ENCODE measurements at regions not wholly inside any gene's neighbourhood (a gene's known extent, or its start where the extent isn't known, plus 50 kb on each side); places are given as distances from the start of the nearest gene placed in this dataset.
"Not testable (repeated sequence)": the region's sequence is repeated elsewhere in the genome, so short reads cannot be mapped to it uniquely, and the experiment has no call there.

GRCh38 chr10:36499693-36500092 is 625.7 kb upstream of the ANKRD30A start:
- intact Hi-C loops (cut with micrococcal nuclease): no loop called here

DNA sequence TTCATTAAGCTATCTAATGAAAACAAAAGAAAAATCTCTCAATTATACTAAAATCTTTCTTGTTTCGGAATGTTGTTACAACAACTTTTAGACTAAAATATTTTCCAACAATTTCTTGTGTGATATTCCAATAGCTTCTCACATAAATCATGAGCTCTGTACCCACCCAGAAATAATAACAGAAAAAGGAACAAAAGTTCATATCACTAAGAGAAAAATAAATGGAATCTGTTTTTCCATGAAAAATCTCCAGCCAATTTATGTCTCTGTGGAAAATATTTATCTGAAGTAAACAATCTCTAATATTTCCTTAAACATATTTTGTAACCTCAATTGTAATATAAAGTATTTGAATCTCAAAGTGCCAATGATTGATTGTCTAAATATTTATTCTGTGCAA is 628.6 kb upstream of the ANKRD30A start:
- intact Hi-C loops (cut with micrococcal nuclease): no loop called here

GRCh38 chr10:36494371-36494770 is 631.0 kb upstream of the ANKRD30A start:
- intact Hi-C loops (cut with micrococcal nuclease): no loop called here

- intact Hi-C loops (cut with micrococcal nuclease): no loop called here
These were observed 631.9 kb upstream of the ANKRD30A start for GRCh38 chr10:36493516-36493880.

DNA sequence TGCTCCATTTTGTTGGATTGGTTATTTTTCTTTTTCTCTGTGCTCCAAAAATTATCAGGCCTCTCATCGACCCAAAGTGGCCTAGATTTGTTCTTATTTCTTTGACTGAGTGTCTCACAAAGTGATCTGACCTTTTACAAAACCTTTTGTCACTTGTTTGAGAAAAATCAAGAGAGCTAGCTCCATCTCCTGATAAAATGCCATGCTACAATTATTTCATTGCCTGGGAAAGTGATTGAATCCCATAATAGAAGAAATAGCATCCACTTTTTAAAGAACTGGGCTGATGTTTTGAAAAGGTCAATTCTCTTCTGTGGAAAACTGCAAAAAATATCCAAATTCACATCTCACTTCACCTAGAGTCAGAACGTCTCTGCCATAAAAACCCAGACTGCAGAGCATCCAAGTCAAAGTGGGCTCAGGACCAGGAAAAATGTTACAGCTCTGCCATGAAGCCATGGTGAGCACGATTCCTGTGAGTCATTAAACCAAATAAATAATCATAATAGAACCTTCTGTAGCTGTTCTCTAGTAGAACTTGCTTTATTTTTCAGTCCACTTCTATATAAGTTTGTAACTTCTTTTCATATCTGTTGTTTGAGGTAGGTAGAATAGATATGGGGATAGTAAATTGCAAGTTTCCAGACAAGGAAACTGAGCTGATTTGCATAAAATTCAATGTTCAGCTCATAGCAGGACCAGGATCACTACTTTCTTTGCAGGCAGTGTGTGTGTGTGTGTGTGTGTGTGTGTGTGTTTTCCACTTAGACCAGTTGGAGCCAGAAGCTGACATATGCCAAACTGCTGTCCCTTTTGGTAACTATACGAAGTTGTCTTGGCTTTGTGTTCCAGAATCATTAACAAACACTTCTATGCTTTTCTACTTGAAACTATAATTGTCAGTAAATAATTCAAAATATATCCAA is 632.5 kb upstream of the ANKRD30A start:
- intact Hi-C loops (cut with micrococcal nuclease): no loop called here

DNA sequence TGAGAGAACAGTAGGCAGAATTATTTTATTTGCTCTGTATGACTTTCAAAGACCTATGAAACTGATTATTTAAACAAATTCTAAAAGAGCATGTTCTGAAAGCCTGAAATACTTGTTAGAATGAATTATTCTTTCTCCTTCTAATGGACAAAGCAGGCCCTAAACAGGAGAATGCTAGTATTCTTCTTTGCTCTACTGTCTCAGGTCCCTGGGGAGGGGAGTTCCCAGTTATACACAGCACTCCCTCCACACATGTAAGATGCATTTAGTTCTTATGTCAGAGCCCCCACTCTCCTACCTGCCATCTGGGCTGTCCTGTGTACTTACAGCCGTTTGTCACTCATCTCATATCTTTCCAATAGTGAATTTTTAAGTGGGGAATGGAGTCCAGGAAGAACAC is 633.5 kb upstream of the ANKRD30A start:
- intact Hi-C loops (cut with micrococcal nuclease): no loop called here

DNA sequence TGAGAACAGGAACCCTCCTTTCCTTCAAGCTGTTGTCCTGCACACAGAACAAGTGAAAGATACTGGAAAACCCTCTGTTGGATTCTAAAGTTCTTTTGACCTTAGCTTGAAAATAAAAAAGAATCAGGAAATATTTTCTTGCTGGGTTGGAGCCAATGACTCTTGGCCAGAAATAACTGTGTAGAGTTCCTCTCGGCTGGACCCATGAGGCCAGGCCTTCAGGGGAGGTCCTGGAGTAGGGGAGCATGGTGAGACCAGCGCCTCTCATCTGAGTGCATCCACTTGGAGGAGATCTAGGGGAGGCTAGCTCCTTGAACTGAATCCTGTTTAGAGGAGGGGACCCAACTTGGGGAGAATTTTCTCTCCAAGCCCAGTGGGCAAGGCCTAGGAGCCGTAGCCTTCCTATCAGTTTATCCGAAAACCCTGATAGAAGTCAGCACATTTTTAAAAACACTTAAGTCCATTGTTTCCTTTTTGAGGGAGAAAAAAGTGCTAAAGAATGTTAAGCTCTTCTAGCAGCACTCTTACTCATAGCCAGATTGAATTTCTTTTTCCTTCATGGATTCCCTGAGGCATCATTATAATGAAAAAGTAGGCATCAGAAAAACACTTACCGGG is 635.7 kb upstream of the ANKRD30A start:
- intact Hi-C loops (cut with micrococcal nuclease): no loop called here

- intact Hi-C loops (cut with micrococcal nuclease): no loop called here
These were observed 636.2 kb upstream of the ANKRD30A start for GRCh38 chr10:36489181-36489580.

- intact Hi-C loops (cut with micrococcal nuclease): no loop called here
These were observed 636.8 kb upstream of the ANKRD30A start for GRCh38 chr10:36488579-36488978.

GRCh38 chr10:36479073-36479472 is 646.3 kb upstream of the ANKRD30A start:
- intact Hi-C loops (cut with micrococcal nuclease): no loop called here

GRCh38 chr10:36476399-36476798 is 649.0 kb upstream of the ANKRD30A start:
- intact Hi-C loops (cut with micrococcal nuclease): no loop called here

- intact Hi-C loops (cut with micrococcal nuclease): no loop called here
These were observed 649.7 kb upstream of the ANKRD30A start for GRCh38 chr10:36475746-36476145.

DNA sequence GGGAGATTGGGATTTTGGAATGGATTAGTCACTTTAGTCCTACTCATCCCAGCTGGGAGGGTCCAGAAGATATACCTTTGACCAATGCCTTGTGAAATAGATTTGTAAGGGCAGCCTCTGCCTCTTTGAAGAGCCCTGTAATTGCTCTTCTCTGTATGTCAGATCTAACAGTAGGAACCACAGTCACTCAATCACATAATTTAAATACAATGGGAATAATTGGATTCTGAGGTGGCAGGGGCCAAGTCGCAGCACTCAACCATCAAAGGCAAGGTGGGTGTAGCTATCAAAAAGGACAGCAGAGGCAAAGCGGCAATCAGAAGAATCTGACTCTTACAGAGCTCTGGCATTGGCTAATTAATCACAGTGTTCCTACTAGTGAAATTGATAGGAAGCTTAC is 650.9 kb upstream of the ANKRD30A start:
- intact Hi-C loops (cut with micrococcal nuclease): no loop called here

DNA sequence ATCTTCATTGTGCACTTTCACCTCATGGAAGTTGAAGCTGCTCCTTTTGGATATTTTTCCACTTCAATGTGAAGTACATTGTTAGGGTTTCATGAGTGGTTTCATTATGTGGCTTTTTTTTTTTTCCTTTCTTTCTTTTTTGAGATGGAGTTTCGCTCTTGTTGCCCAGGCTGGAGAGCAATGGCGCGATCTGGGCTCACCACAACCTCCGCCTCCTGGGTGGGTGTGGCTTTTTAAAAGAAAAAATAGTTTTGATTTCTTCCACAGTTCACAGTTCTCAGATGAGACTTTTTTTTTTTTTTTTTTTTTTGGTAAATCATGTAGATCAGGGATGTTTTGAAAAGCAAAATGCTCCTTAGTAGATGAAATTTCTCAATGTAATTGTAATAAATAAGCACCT is 652.3 kb upstream of the ANKRD30A start:
- intact Hi-C loops (cut with micrococcal nuclease): no loop called here

- intact Hi-C loops (cut with micrococcal nuclease): no loop called here
These were observed 655.8 kb upstream of the ANKRD30A start for GRCh38 chr10:36469585-36469984.

GRCh38 chr10:36468620-36469019 is 656.8 kb upstream of the ANKRD30A start:
- intact Hi-C loops (cut with micrococcal nuclease): no loop called here

- intact Hi-C loops (cut with micrococcal nuclease): no loop called here
These were observed 659.6 kb upstream of the ANKRD30A start for GRCh38 chr10:36465604-36466379.

GRCh38 chr10:36464291-36464690 is 661.1 kb upstream of the ANKRD30A start:
- intact Hi-C loops (cut with micrococcal nuclease): no loop called here

GRCh38 chr10:36463390-36463789 is 662.0 kb upstream of the ANKRD30A start:
- intact Hi-C loops (cut with micrococcal nuclease): no loop called here

DNA sequence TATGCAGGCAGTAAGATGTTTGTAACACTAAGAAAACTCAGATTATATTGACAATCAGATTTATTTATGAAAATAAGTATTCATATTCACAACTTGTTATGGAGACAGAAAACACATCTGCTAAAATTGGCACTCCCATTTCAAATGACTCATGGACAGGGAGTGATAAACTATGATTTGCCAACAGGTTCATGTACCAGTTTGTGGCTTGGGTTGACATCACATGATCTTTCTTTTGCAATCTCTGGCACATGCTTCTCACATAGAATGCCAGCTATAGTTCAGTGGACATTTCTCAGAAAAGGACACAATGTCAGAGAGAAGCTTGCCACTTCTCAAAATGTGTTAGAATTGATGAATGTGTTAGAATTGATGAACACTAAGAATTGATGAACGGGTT is 663.2 kb upstream of the ANKRD30A start:
- intact Hi-C loops (cut with micrococcal nuclease): no loop called here

GRCh38 chr10:36458437-36458836 is 667.0 kb upstream of the ANKRD30A start:
- intact Hi-C loops (cut with micrococcal nuclease): not testable (repeated sequence)

DNA sequence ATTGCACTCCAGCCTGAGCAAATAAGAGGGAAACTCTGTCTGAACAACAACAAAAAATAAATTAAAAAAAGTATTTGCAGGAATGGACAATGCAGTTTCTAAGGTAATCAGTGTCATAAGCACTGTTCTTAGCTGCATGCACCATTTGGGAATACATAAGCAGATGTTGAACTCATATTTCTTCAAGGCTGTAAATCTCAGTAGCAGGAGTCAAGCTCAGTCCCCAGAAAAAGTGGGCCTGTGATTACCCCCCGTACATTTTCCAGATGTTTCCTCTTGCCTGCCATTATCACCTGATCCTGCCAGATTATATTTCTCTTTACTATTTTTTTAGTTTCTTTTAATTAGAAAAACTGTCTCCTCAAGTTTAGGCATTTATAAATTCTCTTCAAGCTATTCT is 667.6 kb upstream of the ANKRD30A start:
- intact Hi-C loops (cut with micrococcal nuclease): no loop called here

Measured in T-helper 2 cell treated with Interferon-gamma antibody and Interleukin-4, amounts not matched to agents 100 ng/mL and 5 ng/mL, for 36 hours (primary cell).